OCI-M2 (cell line): ENCODE measurements at regions not wholly inside any gene's neighbourhood (a gene's known extent, or its start where the extent isn't known, plus 50 kb on each side); places are given as distances from the start of the nearest gene placed in this dataset.

ENCODE experiments used
- DNase-seq: peaks from one replicate; lab custom pipeline; 2025; ENCODE audit not compliant: unreplicated experiment; lab: John Stamatoyannopoulos, UW

GRCh38 chr14:30496852-30497251 is 62.1 kb upstream of the G2E3 start:
- DNase-seq = no peak

GRCh38 chr14:30499358-30499757 is 59.6 kb upstream of the G2E3 start:
- no peak for DNase-seq

- DNase-seq = no peak
Measured at GRCh38 chr14:30500222-30500621, 58.7 kb upstream of the G2E3 start.

- no peak for DNase-seq
Measured at GRCh38 chr14:30507209-30507608, 51.7 kb upstream of the G2E3 start.
